Right atrium auricular region (tissue), 2 donors: ENCODE measurements at regions not wholly inside any gene's neighbourhood (a gene's known extent, or its start where the extent isn't known, plus 50 kb on each side); places are given as distances from the start of the nearest gene placed in this dataset.

Experiments
- DNase-seq: peaks from one replicate; pipeline ENCODE4 v3.0.0-alpha.2; 2019; ENCODE audit warnings: low spot score
- H3K27ac ChIP-seq, 2 donors: fragments of 200-600 bp; sonication (generic); 1 replicate in 1 of 2; 2 replicates in 1 of 2; pipeline ENCODE4 v1.5.1; 2016 to 2019
- H3K27me3 ChIP-seq, 2 donors: fragments of 200-600 bp; sonication (generic); one replicate each; pipeline versions ENCODE4 v1.5.1 to v1.6.0; 2017 to 2019
- H3K36me3 ChIP-seq: fragments of 200-600 bp; sonication (generic); one replicate; pipeline ENCODE4 v1.5.1; 2016
- H3K4me1 ChIP-seq, 2 donors: fragments of 200-600 bp; sonication (generic); one replicate each; pipeline versions ENCODE4 v1.5.1 to v1.6.0; 2017 to 2019
- H3K4me3 ChIP-seq, 2 donors: fragments of 200-600 bp; sonication (generic); 1 replicate in 1 of 2; 2 replicates in 1 of 2; pipeline ENCODE4 v1.5.1; 2017 to 2019; ENCODE audit warnings: mild to moderate bottlenecking in 1 of 2, moderate library complexity in 1 of 2
- H3K9me3 ChIP-seq, 2 donors: fragments of 200-600 bp; sonication (generic); one replicate each; pipeline ENCODE4 v1.5.1; 2019
- TF ChIP-seq, protein P1 (sequence below), 2 donors: fragments of 200-600 bp; sonication (generic); IDR thresholded peaks; one replicate each; pipeline ENCODE4 v1.5.1; 2019; ENCODE audit warnings: antibody characterized with exemption in 2 of 2

DNA sequence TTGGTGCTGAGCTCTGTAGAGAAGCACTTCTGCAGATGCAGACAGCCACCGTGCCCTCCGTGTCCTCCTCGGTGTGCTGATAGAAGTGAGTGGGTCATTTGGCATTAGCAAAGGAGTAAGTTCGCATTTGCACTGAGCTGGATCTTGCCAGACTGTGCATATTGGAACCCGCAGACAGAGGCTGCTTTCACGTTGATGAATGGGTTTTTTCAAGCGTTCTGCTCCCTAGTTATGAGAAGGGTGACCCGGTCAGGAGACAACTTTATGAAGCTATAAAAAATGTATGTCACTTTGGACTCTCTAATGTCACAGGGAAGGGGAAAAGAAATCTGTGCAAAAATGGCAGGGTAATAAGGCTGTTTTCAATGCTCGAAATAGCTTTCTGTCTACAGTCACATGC is 739.4 kb downstream of the MCTP2 start:
- Histone ChIP-seq H3K9me3 (no peaks in the 10 kb centered on the region), H3K4me3 (no peak overlapping the region), H3K27ac (no peak overlapping the region), H3K36me3 (no peaks in the 10 kb centered on the region), H3K27me3 (no peaks in the 10 kb centered on the region), H3K4me1 (no peaks in the 10 kb centered on the region)
- TF ChIP-seq, protein P1, sequence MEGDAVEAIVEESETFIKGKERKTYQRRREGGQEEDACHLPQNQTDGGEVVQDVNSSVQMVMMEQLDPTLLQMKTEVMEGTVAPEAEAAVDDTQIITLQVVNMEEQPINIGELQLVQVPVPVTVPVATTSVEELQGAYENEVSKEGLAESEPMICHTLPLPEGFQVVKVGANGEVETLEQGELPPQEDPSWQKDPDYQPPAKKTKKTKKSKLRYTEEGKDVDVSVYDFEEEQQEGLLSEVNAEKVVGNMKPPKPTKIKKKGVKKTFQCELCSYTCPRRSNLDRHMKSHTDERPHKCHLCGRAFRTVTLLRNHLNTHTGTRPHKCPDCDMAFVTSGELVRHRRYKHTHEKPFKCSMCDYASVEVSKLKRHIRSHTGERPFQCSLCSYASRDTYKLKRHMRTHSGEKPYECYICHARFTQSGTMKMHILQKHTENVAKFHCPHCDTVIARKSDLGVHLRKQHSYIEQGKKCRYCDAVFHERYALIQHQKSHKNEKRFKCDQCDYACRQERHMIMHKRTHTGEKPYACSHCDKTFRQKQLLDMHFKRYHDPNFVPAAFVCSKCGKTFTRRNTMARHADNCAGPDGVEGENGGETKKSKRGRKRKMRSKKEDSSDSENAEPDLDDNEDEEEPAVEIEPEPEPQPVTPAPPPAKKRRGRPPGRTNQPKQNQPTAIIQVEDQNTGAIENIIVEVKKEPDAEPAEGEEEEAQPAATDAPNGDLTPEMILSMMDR (IDR thresholded peaks at IDR 0.05): no peak
- no peak for DNase-seq

- Histone ChIP-seq H3K36me3 (no peaks in the 10 kb centered on the region), H3K27me3 (no peaks in the 10 kb centered on the region), H3K4me1 (no peaks in the 10 kb centered on the region), H3K9me3 (no peaks in the 10 kb centered on the region), H3K27ac (no peak overlapping the region), H3K4me3 (no peak overlapping the region)
- DNase-seq: no peak
- TF ChIP-seq, protein P1 (IDR thresholded peaks at IDR 0.05): no peak
Observed at GRCh38 chr15:94972314-94972713, 741.0 kb downstream of the MCTP2 start.

DNA sequence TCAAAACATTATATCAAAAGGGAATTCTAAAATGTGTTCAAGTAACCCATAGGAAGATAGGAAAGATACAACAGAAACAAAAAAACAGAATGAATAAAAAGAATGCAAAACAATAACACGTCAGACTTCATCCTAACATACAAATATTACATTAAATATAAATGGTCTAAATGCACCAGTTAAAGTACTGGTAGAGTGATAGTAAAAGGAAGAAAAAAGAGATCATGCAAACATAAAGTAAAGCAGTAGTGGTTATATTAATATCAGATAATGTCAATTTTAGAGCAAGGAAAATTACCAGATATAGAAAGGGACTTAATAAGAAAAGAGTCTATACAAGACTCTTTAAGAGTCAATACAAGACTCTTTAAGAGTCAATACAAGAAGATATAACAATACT is 755.7 kb downstream of the MCTP2 start:
- Histone ChIP-seq H3K4me3 (no peak overlapping the region), H3K4me1 (no peaks in the 10 kb centered on the region), H3K27me3 (no peaks in the 10 kb centered on the region), H3K9me3 (peaks cover 0 to 20% of the 10 kb centered on the region in 2 donors), H3K36me3 (no peaks in the 10 kb centered on the region), H3K27ac (no peak overlapping the region)
- TF ChIP-seq, protein P1 (IDR thresholded peaks at IDR 0.05): no peak
- no peak for DNase-seq

GRCh38 chr15:94991718-94992117 is 760.4 kb downstream of the MCTP2 start:
- H3K4me3 ChIP-seq: no peak overlapping the region
- no peaks in the 10 kb centered on the region for H3K4me1 ChIP-seq
- no peak overlapping the region for H3K27ac ChIP-seq
- DNase-seq: no peak
- H3K9me3 ChIP-seq: peaks cover 0 to 12% of the 10 kb centered on the region in 2 donors
- no peaks in the 10 kb centered on the region for H3K27me3 ChIP-seq
- no peaks in the 10 kb centered on the region for H3K36me3 ChIP-seq
- TF ChIP-seq, protein P1 (IDR thresholded peaks at IDR 0.05): no peak

- Histone ChIP-seq H3K4me3 (no peak overlapping the region), H3K27me3 (no peaks in the 10 kb centered on the region), H3K9me3 (no peaks in the 10 kb centered on the region), H3K4me1 (peaks cover 0 to 7% of the 10 kb centered on the region in 2 donors), H3K36me3 (no peaks in the 10 kb centered on the region), H3K27ac (no peak overlapping the region)
- TF ChIP-seq, protein P1 (IDR thresholded peaks at IDR 0.05): no peak
- no peak for DNase-seq
Observed at GRCh38 chr15:95009635-95010034, 778.3 kb downstream of the MCTP2 start.

GRCh38 chr15:95013381-95013780 is 782.0 kb downstream of the MCTP2 start:
- H3K9me3 ChIP-seq: no peaks in the 10 kb centered on the region
- peaks cover 0 to 21% of the 10 kb centered on the region in 2 donors for H3K4me1 ChIP-seq
- H3K4me3 ChIP-seq: no peak overlapping the region
- no peak overlapping the region for H3K27ac ChIP-seq
- no peaks in the 10 kb centered on the region for H3K36me3 ChIP-seq
- no peaks in the 10 kb centered on the region for H3K27me3 ChIP-seq
- no peak for DNase-seq
- TF ChIP-seq, protein P1 (IDR thresholded peaks at IDR 0.05): no peak
